DND-41 (cell line): ENCODE measurements at regions not wholly inside any gene's neighbourhood (a gene's known extent, or its start where the extent isn't known, plus 50 kb on each side); places are given as distances from the start of the nearest gene placed in this dataset.
A peak's percentile ranks its signal among the peaks of the same experiment; 100 is the strongest.

Source experiments
- ATAC-seq: fragments of 200-7000 bp; cut with Tn5 transposase; 3 replicates; pipeline ENCODE4 v1.9.1; 2021; ENCODE audit warnings: low read depth; ENCODE audit not compliant: insufficient read depth
- DNase-seq: peaks from one replicate; pipeline ENCODE4 v3.0.0-alpha.2; 2020
- H2AFZ ChIP-seq: 2 replicates; pipeline ENCODE4 v1.6.0; 2012; ENCODE audit warnings: low read depth, low read length
- H3K27ac ChIP-seq: 2 replicates; pipeline ENCODE4 v1.5.1; 2012; ENCODE audit warnings: low read length, inconsistent platforms
- H3K27me3 ChIP-seq: fragments of 200-600 bp; sonication (generic); 2 replicates; pipeline ENCODE4 v1.6.0; 2012; ENCODE audit warnings: low read length, mild to moderate bottlenecking, inconsistent platforms; ENCODE audit not compliant: insufficient read depth, poor library complexity
- H3K36me3 ChIP-seq: 2 replicates; pipeline ENCODE4 v1.5.1; 2012; ENCODE audit warnings: low read length, inconsistent platforms; ENCODE audit not compliant: insufficient read depth
- H3K4me1 ChIP-seq: 2 replicates; pipeline ENCODE4 v1.5.1; 2012; ENCODE audit warnings: mild to moderate bottlenecking, low read length; ENCODE audit not compliant: insufficient read depth
- H3K4me2 ChIP-seq: 2 replicates; pipeline ENCODE4 v1.6.0; 2012; ENCODE audit warnings: mild to moderate bottlenecking, moderate library complexity, low read length, inconsistent platforms; ENCODE audit not compliant: insufficient read depth
- H3K4me3 ChIP-seq, 2 experiments: fragments of 200-600 bp in 1 of 2; shearing (Covaris generic) in 1 of 2; 2 replicates each; pipeline ENCODE4 v1.5.1; 2012 to 2016; ENCODE audit warnings: inconsistent platforms in 2 of 2, low read length in 2 of 2, mild to moderate bottlenecking in 2 of 2, low read depth in 1 of 2, moderate library complexity in 1 of 2
- H3K79me2 ChIP-seq: 2 replicates; pipeline ENCODE4 v1.6.0; 2012; ENCODE audit warnings: low read length, inconsistent platforms; ENCODE audit not compliant: insufficient read depth
- H3K9ac ChIP-seq: 2 replicates; pipeline ENCODE4 v1.6.0; 2012; ENCODE audit warnings: low read depth, mild to moderate bottlenecking, inconsistent platforms, low read length, moderate library complexity
- H3K9me3 ChIP-seq: 2 replicates; pipeline ENCODE4 v1.5.1; 2012; ENCODE audit warnings: low read length, moderate library complexity, mild to moderate bottlenecking, inconsistent platforms; ENCODE audit not compliant: insufficient read depth, severe bottlenecking
- H4K20me1 ChIP-seq: 2 replicates; pipeline ENCODE4 v1.6.0; 2012; ENCODE audit warnings: low read length; ENCODE audit not compliant: insufficient read depth
- EZH2 ChIP-seq: IDR thresholded peaks from 3 replicates; pipeline ENCODE4 v1.6.1; 2012; ENCODE audit warnings: borderline replicate concordance, low read depth, mild to moderate bottlenecking, moderate library complexity, low read length, inconsistent platforms; ENCODE audit not compliant: severe bottlenecking
- TF ChIP-seq, protein P1 (sequence below): IDR thresholded peaks from 2 replicates; pipeline ENCODE4 v1.5.1; 2012; ENCODE audit warnings: borderline replicate concordance, low read length, moderate library complexity, mild to moderate bottlenecking; ENCODE audit not compliant: poor library complexity, severe bottlenecking; ENCODE audit errors: extremely low read depth

DNA sequence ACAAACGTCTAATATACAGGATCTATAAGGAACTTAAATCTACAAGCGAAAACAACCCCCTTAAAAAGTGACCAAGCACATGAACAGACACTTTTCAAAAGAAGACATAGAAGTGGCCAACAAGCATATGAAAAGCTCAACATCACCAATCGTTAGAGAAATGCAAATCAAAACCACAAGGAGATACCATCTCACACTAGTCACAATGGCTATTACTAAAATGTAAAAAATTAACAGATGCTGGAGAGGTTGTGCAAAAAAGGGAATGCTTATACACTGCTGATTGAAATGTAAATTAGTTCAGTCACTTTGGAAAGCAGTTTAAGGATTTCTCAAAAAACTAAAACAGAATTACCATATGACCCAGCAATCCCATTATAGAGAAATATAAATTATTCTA is 1148.5 kb upstream of the FAM98A start:
- Histone ChIP-seq H3K36me3 (no peaks in the 10 kb centered on the region), H3K79me2 (no peaks in the 10 kb centered on the region), H3K4me2 (no peak overlapping the region), H3K4me3 (no peak overlapping the region), H2AFZ (no peak overlapping the region), H3K4me1 (no peaks in the 10 kb centered on the region), H3K9ac (no peak overlapping the region), H4K20me1 (no peaks in the 10 kb centered on the region), H3K27ac (no peak overlapping the region), H3K9me3 (no peaks in the 10 kb centered on the region), H3K27me3 (no peaks in the 10 kb centered on the region)
- DNase-seq (no peak), ATAC-seq (no peak)
- no peak for TF ChIP-seq EZH2
- TF ChIP-seq, protein P1, sequence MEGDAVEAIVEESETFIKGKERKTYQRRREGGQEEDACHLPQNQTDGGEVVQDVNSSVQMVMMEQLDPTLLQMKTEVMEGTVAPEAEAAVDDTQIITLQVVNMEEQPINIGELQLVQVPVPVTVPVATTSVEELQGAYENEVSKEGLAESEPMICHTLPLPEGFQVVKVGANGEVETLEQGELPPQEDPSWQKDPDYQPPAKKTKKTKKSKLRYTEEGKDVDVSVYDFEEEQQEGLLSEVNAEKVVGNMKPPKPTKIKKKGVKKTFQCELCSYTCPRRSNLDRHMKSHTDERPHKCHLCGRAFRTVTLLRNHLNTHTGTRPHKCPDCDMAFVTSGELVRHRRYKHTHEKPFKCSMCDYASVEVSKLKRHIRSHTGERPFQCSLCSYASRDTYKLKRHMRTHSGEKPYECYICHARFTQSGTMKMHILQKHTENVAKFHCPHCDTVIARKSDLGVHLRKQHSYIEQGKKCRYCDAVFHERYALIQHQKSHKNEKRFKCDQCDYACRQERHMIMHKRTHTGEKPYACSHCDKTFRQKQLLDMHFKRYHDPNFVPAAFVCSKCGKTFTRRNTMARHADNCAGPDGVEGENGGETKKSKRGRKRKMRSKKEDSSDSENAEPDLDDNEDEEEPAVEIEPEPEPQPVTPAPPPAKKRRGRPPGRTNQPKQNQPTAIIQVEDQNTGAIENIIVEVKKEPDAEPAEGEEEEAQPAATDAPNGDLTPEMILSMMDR, result no peak

DNA sequence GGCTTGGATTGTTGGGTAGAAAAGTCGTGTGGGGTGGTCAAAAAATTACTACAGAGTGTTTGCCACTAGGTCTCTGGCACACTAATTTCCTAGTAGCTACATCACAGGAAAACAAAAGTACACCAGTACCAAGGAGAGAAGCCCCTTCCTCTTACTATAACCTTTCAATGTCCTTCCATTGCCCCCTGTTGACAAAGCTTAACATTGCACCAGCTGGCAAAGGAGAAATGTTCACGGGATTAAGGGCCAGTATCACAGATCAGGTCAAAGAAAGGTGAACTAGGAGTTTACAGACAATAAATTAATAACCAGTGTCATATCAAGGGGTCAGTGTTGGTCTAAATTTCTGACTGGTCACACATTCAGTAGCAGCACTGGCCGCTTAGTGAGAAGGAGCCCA is 1139.6 kb upstream of the FAM98A start:
- Histone ChIP-seq H2AFZ (no peak overlapping the region), H3K4me1 (no peaks in the 10 kb centered on the region), H3K36me3 (no peaks in the 10 kb centered on the region), H3K9ac (no peak overlapping the region), H3K4me3 (no peak overlapping the region), H3K4me2 (no peak overlapping the region), H3K79me2 (no peaks in the 10 kb centered on the region), H4K20me1 (no peaks in the 10 kb centered on the region), H3K27ac (no peak overlapping the region), H3K27me3 (no peaks in the 10 kb centered on the region), H3K9me3 (no peaks in the 10 kb centered on the region)
- TF ChIP-seq EZH2, result no peak
- TF ChIP-seq, protein P1, result peak; percentile 31
- no peak for ATAC-seq
- no peak for DNase-seq

DNA sequence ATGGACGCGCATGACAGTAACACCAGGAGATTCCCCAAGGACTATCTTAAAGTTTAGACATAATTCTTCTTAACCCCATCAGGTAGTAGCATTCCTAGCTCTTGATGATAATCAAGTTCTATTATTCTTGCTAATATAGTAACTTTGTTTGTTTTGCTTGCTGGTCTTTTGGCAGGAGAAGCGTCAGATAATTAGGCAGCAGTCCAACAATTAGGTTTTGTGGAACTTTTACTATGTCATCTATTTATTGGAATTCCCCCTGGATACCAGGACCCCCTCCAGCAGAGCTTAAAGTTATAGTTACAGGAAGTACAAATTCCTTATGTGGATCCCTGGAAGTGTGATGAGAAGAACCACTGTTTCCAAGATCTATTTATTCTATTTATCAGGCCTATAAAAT is 1138.0 kb upstream of the FAM98A start:
- Histone ChIP-seq H3K4me2 (no peak overlapping the region), H4K20me1 (no peaks in the 10 kb centered on the region), H2AFZ (no peak overlapping the region), H3K27me3 (no peaks in the 10 kb centered on the region), H3K9ac (no peak overlapping the region), H3K4me3 (no peak overlapping the region), H3K36me3 (no peaks in the 10 kb centered on the region), H3K9me3 (no peaks in the 10 kb centered on the region), H3K27ac (no peak overlapping the region), H3K4me1 (no peaks in the 10 kb centered on the region), H3K79me2 (no peaks in the 10 kb centered on the region)
- TF ChIP-seq EZH2, result no peak
- TF ChIP-seq, protein P1, result no peak
- ATAC-seq (no peak), DNase-seq (no peak)

DNA sequence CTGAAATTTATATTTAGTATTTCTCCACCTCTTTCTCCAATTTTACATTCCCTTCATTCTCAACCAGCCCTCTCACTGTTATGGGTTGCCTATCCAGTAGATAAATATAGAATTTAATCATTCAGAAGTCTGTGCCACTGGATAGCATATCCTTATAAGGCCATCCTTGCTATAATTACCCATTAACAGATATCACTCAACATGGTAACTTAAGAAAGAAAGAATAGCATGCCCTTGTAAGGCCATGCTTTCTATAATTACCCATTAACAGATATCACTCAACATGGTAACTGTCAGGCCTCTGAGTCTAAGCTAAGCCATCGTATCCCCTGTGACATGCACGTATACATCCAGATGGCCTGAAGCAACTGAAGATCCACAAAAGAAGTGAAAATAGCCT is 1137.4 kb upstream of the FAM98A start:
- no peak overlapping the region for H3K9ac ChIP-seq
- ATAC-seq, result no peak
- H2AFZ ChIP-seq, result no peak overlapping the region
- no peaks in the 10 kb centered on the region for H3K9me3 ChIP-seq
- no peaks in the 10 kb centered on the region for H3K27me3 ChIP-seq
- no peak overlapping the region for H3K27ac ChIP-seq
- no peaks in the 10 kb centered on the region for H4K20me1 ChIP-seq
- H3K79me2 ChIP-seq, result no peaks in the 10 kb centered on the region
- no peaks in the 10 kb centered on the region for H3K4me1 ChIP-seq
- no peak overlapping the region for H3K4me2 ChIP-seq
- H3K36me3 ChIP-seq, result no peaks in the 10 kb centered on the region
- DNase-seq, result no peak
- no peak overlapping the region for H3K4me3 ChIP-seq
- no peak for TF ChIP-seq EZH2
- TF ChIP-seq, protein P1, result no peak
